PC-9 (cell line): ENCODE measurements at regions not wholly inside any gene's neighbourhood (a gene's known extent, or its start where the extent isn't known, plus 50 kb on each side); places are given as distances from the start of the nearest gene placed in this dataset.

Experiments used
- BruUV-seq: library from RNA; stranded (reverse); fragments of 400-500 nt; replicated peaks from 2 replicates; lab custom pipeline; 2021; lab: Mats Ljungman, UMichigan
- CTCF ChIA-PET: fragments of 300-600 bp; sonication (Branson Sonifier 250); formaldehyde crosslinking; loops from one replicate; lab custom pipeline; 2022; ENCODE audit warnings: antibody characterized with exemption; lab: Charles Lee
- POLR2A ChIA-PET: fragments of 300-600 bp; sonication (Branson Sonifier 250); formaldehyde crosslinking; loops from one replicate; lab custom pipeline; 2022; ENCODE audit warnings: antibody characterized with exemption; ENCODE audit not compliant: unreplicated experiment; lab: Charles Lee
- DNase-seq, 2 experiments: peaks; one replicate each; pipeline versions ENCODE4 v3.0.0 to v3.0.0-alpha.2; 2015 to 2022; ENCODE audit warnings: mixed read lengths in 1 of 2
- H2AFZ ChIP-seq: fragments of 200-600 bp; sonication (generic); 2 replicates; pipeline ENCODE4 v1.8.1; 2017; ENCODE audit warnings: antibody characterized with exemption
- H3F3A ChIP-seq: fragments of 200-600 bp; sonication (generic); 2 replicates; pipeline ENCODE4 v1.8.1; 2017; ENCODE audit warnings: antibody characterized with exemption, mild to moderate bottlenecking, low read depth; ENCODE audit not compliant: insufficient read depth
- H3K27ac ChIP-seq: fragments of 200-600 bp; sonication (generic); 2 replicates; pipeline ENCODE4 v1.6.1; 2016; ENCODE audit warnings: mixed run types
- H3K27me3 ChIP-seq: fragments of 200-600 bp; sonication (generic); 2 replicates; pipeline ENCODE4 v1.6.1; 2016; ENCODE audit warnings: low read depth, mixed run types; ENCODE audit not compliant: insufficient read depth
- H3K36me3 ChIP-seq: fragments of 200-600 bp; sonication (generic); 2 replicates; pipeline ENCODE4 v1.6.1; 2016; ENCODE audit warnings: low read depth, mixed run types
- H3K4me1 ChIP-seq: fragments of 200-600 bp; sonication (generic); replicated peaks from 2 replicates; pipeline ENCODE4 v1.6.1; 2016; ENCODE audit warnings: mixed run types; ENCODE audit not compliant: insufficient read depth
- H3K4me2 ChIP-seq: fragments of 200-600 bp; sonication (generic); 2 replicates; pipeline ENCODE4 v1.6.1; 2017; ENCODE audit warnings: mixed run types
- H3K4me3 ChIP-seq: fragments of 200-600 bp; sonication (generic); 2 replicates; pipeline ENCODE4 v1.6.1; 2016; ENCODE audit warnings: mixed run types
- H3K79me2 ChIP-seq: fragments of 200-600 bp; sonication (generic); 2 replicates; pipeline ENCODE4 v1.6.1; 2017; ENCODE audit warnings: low read depth, mixed run types
- H3K9me2 ChIP-seq: fragments of 200-600 bp; sonication (generic); 2 replicates; pipeline ENCODE4 v1.8.1; 2017; ENCODE audit warnings: mild to moderate bottlenecking; ENCODE audit not compliant: insufficient read depth
- H3K9me3 ChIP-seq: fragments of 200-600 bp; sonication (generic); 2 replicates; pipeline ENCODE4 v1.8.1; 2016; ENCODE audit warnings: low read depth; ENCODE audit not compliant: insufficient read depth
- H4K20me1 ChIP-seq: fragments of 200-600 bp; sonication (generic); 2 replicates; pipeline ENCODE4 v1.8.1; 2017; ENCODE audit not compliant: insufficient read depth
- CTCF ChIP-seq: fragments of 200-600 bp; sonication (generic); conservative IDR thresholded peaks from 2 replicates; pipeline ENCODE4 v1.6.1; 2017; ENCODE audit warnings: mixed run types, antibody characterized with exemption, mild to moderate bottlenecking, moderate library complexity
- EZH2 ChIP-seq: fragments of 200-600 bp; sonication (generic); IDR thresholded peaks from 2 replicates; pipeline ENCODE4 v1.8.0; 2017; ENCODE audit warnings: antibody characterized with exemption, low read depth
- intact Hi-C: fragments of 100-400 bp; cut with micrococcal nuclease; formaldehyde crosslinking; loops from one replicate; pipeline ENCODE4 v1.10.0; 2022; ENCODE audit not compliant: unreplicated experiment

GRCh38 chr6:15906420-15907016 is 222.4 kb upstream of the MYLIP start:
- Histone ChIP-seq H3K4me2 (no peak overlapping the region), H3K9me3 (no peaks in the 10 kb centered on the region), H3K4me3 (no peak overlapping the region), H3K79me2 (no peaks in the 10 kb centered on the region), H3K36me3 (no peaks in the 10 kb centered on the region), H3F3A (no peaks in the 10 kb centered on the region), H4K20me1 (no peaks in the 10 kb centered on the region), H3K4me1 (no peaks in the 10 kb centered on the region), H3K27me3 (peaks cover 40% of the 10 kb centered on the region; the same call in 1 of the 2 replicates), H3K9me2 (no peaks in the 10 kb centered on the region), H3K27ac (no peak overlapping the region), H2AFZ (no peak overlapping the region)
- ChIA-PET POLR2A (no interaction called here), CTCF (no interaction called here)
- no peak for TF ChIP-seq EZH2
- no peak for TF ChIP-seq CTCF
- DNase-seq: no peak
- BruUV-seq: no TSS peak
- intact Hi-C loops: no loop called here

GRCh38 chr6:15905488-15906419 is 223.1 kb upstream of the MYLIP start:
- Histone ChIP-seq H3K79me2 (no peaks in the 10 kb centered on the region), H3K4me1 (no peaks in the 10 kb centered on the region), H3F3A (no peaks in the 10 kb centered on the region), H3K27me3 (peaks cover 34% of the 10 kb centered on the region; the same call in 1 of the 2 replicates), H2AFZ (no peak overlapping the region), H3K9me3 (no peaks in the 10 kb centered on the region), H3K27ac (no peak overlapping the region), H3K4me2 (no peak overlapping the region), H4K20me1 (no peaks in the 10 kb centered on the region), H3K4me3 (no peak overlapping the region), H3K9me2 (no peaks in the 10 kb centered on the region), H3K36me3 (no peaks in the 10 kb centered on the region)
- no TSS peak for BruUV-seq
- intact Hi-C loops: no loop called here
- DNase-seq: no peak
- ChIA-PET CTCF (no interaction called here), POLR2A (no interaction called here)
- TF ChIP-seq CTCF (no peak), EZH2 (no peak)

- ChIA-PET POLR2A (no interaction called here), CTCF (no interaction called here)
- no TSS peak for BruUV-seq
- H3K4me2 ChIP-seq: no peak overlapping the region
- no peak overlapping the region for H3K4me3 ChIP-seq
- peaks cover 30% of the 10 kb centered on the region; the same call in 1 of the 2 replicates for H3K27me3 ChIP-seq
- H3K9me3 ChIP-seq: no peaks in the 10 kb centered on the region
- H3F3A ChIP-seq: no peaks in the 10 kb centered on the region
- no peaks in the 10 kb centered on the region for H3K36me3 ChIP-seq
- H3K4me1 ChIP-seq: no peaks in the 10 kb centered on the region
- no peak overlapping the region for H3K27ac ChIP-seq
- H2AFZ ChIP-seq: no peak overlapping the region
- no peaks in the 10 kb centered on the region for H3K9me2 ChIP-seq
- TF ChIP-seq CTCF (no peak), EZH2 (no peak)
- no peaks in the 10 kb centered on the region for H3K79me2 ChIP-seq
- intact Hi-C loops: no loop called here
- H4K20me1 ChIP-seq: no peaks in the 10 kb centered on the region
- DNase-seq: no peak
These were observed 224.1 kb upstream of the MYLIP start for GRCh38 chr6:15904651-15905376.
